ENCODE measurements at regions not wholly inside any gene's neighbourhood (a gene's known extent, or its start where the extent isn't known, plus 50 kb on each side); places are given as distances from the start of the nearest gene placed in this dataset.
"Not testable (repeated sequence)": the region's sequence is repeated elsewhere in the genome, so short reads cannot be mapped to it uniquely, and the experiment has no call there.

DNA sequence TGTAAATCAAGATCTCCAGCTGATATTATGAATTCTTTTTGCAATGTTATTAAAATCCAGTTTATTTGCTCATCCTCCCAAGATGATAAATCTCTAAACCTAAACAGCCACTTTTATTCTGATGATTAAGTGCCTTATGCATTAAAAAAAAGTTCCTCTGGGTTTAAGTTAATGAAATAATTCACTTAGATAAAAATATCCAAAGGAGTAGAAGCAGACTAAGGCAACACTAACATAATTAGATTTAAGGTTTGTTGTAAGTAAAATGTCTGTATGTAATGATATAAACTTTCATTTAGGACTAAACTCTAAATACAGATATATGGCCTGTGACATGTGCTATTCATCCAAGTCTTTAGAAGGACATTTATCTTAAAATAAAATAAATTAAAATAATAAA lies 457.2 kb downstream of the TENT5A start:
- TF ChIP-seq, protein P1, sequence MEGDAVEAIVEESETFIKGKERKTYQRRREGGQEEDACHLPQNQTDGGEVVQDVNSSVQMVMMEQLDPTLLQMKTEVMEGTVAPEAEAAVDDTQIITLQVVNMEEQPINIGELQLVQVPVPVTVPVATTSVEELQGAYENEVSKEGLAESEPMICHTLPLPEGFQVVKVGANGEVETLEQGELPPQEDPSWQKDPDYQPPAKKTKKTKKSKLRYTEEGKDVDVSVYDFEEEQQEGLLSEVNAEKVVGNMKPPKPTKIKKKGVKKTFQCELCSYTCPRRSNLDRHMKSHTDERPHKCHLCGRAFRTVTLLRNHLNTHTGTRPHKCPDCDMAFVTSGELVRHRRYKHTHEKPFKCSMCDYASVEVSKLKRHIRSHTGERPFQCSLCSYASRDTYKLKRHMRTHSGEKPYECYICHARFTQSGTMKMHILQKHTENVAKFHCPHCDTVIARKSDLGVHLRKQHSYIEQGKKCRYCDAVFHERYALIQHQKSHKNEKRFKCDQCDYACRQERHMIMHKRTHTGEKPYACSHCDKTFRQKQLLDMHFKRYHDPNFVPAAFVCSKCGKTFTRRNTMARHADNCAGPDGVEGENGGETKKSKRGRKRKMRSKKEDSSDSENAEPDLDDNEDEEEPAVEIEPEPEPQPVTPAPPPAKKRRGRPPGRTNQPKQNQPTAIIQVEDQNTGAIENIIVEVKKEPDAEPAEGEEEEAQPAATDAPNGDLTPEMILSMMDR (IDR thresholded peaks at IDR 0.05; ENCODE audit: insufficient read depth, low read length, poor library complexity, severe bottlenecking), result no peak
- H3K36me3 ChIP-seq (ENCODE audit: control insufficient read depth, insufficient read depth, low read length), result no peaks in the 10 kb centered on the region
- H3K4me3 ChIP-seq (replicated peaks; ENCODE audit: low read depth, low read length), result no peak overlapping the region
- H3K27me3 ChIP-seq (replicated peaks; ENCODE audit: control insufficient read depth, insufficient read depth, low read length), result no peaks in the 10 kb centered on the region
- no peak for DNase-seq (ENCODE audit: extremely low read depth, insufficient read length)

DNA sequence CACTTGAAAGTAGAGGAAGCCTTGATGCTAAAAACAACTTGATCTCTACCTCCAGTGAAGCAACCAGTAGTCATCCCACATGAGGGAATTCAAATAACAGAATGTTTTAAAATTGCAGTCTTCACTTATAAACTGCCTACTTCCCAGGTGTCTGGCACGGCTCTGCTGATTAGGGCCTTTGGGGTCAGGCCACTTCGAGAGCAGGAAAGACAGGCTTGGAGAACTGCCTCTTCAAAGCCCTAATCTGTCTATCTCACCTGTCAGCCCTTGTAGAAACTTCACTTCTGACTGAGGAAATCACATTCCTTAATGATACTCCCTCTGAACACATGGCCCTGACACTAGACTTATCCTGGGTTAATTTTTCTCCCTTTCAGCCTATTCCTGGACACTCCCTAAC lies 458.6 kb downstream of the TENT5A start:
- TF ChIP-seq, protein P1 (IDR thresholded peaks at IDR 0.05; ENCODE audit: insufficient read depth, low read length, poor library complexity, severe bottlenecking), result no peak

DNA sequence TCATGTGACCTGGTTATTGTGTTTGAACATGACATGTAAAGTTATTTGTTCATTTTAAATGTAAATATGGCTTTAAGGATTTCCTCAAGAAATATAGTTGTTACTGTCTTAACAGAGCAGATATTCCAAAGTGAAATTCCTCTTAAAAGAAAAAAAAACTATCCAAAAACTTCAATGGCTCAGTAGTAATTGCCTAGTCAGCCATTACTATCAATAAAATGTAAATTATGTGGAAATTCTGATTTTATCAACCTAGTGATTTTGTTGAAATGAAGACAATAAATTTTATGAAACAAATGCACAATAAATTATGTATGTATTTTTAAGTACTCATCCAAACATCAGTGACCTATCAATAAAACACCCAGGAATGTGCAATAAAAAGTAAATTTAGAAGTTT lies 463.3 kb downstream of the TENT5A start:
- DNase-seq (ENCODE audit: extremely low read depth, insufficient read length), result no peak
- TF ChIP-seq, protein P1 (IDR thresholded peaks at IDR 0.05; ENCODE audit: insufficient read depth, low read length, poor library complexity, severe bottlenecking), result no peak
- H3K36me3 ChIP-seq (ENCODE audit: control insufficient read depth, insufficient read depth, low read length), result no peaks in the 10 kb centered on the region
- H3K27me3 ChIP-seq (replicated peaks; ENCODE audit: control insufficient read depth, insufficient read depth, low read length), result no peaks in the 10 kb centered on the region
- no peak overlapping the region for H3K4me3 ChIP-seq (replicated peaks; ENCODE audit: low read depth, low read length)

More for the DNA sequence above, 458.6 kb downstream of the TENT5A start:
- H3K36me3 ChIP-seq (ENCODE audit: control insufficient read depth, insufficient read depth, low read length), result no peaks in the 10 kb centered on the region
- no peak for DNase-seq (ENCODE audit: extremely low read depth, insufficient read length)
- no peaks in the 10 kb centered on the region for H3K27me3 ChIP-seq (replicated peaks; ENCODE audit: control insufficient read depth, insufficient read depth, low read length)
- H3K4me3 ChIP-seq (replicated peaks; ENCODE audit: low read depth, low read length), result no peak overlapping the region

DNA sequence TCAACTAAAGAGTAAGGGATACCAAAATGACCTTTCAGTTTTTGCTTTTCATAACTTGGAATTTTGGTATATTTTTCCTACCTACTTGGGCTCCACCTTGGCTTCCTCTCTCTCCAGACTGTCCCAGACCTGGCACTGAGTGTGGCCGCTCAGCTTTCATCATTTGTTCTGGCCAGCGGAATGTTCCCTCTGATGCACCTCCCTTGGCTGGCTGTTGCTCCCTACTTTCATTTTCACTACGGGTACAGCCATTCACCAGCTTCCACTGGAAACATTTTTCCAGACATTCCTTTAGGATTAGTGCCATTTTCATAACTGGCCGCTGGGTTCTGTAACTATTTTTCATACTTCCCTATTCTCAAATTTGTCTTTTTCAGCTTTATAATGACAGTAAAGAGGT lies 487.4 kb downstream of the TENT5A start:
- Histone ChIP-seq H3K4me3 (replicated peaks; ENCODE audit: low read depth, low read length) (no peak overlapping the region), H3K36me3 (ENCODE audit: control insufficient read depth, insufficient read depth, low read length) (no peaks in the 10 kb centered on the region), H3K27me3 (replicated peaks; ENCODE audit: control insufficient read depth, insufficient read depth, low read length) (no peaks in the 10 kb centered on the region)
- DNase-seq (ENCODE audit: extremely low read depth, insufficient read length), result no peak
- TF ChIP-seq, protein P1 (IDR thresholded peaks at IDR 0.05; ENCODE audit: insufficient read depth, low read length, poor library complexity, severe bottlenecking), result no peak

DNA sequence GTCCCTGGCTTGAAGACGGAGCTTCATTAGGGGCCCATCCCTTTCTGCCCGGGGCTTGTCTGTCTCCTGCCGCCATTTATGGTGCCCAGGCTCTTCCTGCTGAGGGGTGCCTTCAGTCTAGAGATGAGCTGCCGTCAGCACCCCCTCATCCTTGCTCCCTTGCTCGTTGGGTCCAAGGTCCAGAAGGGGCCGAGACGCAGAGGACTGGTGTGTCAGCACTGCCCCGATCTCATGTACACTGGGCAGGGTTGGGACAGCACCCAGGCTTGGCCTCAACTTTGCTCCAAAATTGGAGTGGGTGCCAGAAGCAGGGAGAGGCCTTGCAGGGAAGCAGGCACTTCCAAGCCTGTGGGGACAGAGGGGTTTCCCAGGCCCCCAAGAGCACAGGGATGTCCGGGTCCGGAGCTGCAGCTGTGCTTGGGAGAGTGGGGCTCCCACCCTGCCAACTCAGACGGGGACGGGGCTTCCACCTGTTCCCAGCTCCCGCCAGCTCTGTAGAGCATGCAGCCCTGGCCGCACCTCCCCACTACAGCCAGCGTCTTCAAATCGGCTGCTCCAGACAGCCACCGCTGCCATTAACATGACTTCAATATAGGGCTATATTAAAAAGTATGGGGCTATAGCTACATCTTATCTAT lies 488.8 kb downstream of the TENT5A start:
- no peaks in the 10 kb centered on the region for H3K27me3 ChIP-seq (replicated peaks; ENCODE audit: control insufficient read depth, insufficient read depth, low read length)
- H3K4me3 ChIP-seq (replicated peaks; ENCODE audit: low read depth, low read length), result no peak overlapping the region
- no peaks in the 10 kb centered on the region for H3K36me3 ChIP-seq (ENCODE audit: control insufficient read depth, insufficient read depth, low read length)
- TF ChIP-seq, protein P1 (IDR thresholded peaks at IDR 0.05; ENCODE audit: insufficient read depth, low read length, poor library complexity, severe bottlenecking), result no peak
- DNase-seq (ENCODE audit: extremely low read depth, insufficient read length), result no peak

DNA sequence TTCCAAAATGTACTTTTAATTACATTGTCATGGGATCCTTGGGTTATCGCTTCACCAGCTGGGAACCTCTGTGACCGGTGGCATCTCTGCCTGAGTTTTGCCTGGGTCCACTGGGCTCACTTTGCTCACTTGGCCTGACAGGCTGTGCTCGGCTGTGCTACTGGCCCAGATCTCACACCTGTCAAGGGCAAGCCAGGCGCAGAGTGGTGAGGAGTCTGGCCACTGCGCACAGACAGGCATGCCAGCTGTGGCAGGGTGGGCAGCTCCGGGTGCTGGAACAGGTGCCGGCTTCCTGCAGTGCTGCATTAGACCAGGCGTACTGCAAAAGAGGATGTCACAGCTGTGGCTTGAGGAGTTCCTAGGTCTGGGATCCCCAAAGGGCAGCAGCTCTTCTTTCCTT lies 489.8 kb downstream of the TENT5A start:
- DNase-seq (ENCODE audit: extremely low read depth, insufficient read length), result no peak
- TF ChIP-seq, protein P1 (IDR thresholded peaks at IDR 0.05; ENCODE audit: insufficient read depth, low read length, poor library complexity, severe bottlenecking), result no peak
- H3K4me3 ChIP-seq (replicated peaks; ENCODE audit: low read depth, low read length), result no peak overlapping the region
- no peaks in the 10 kb centered on the region for H3K27me3 ChIP-seq (replicated peaks; ENCODE audit: control insufficient read depth, insufficient read depth, low read length)
- no peaks in the 10 kb centered on the region for H3K36me3 ChIP-seq (ENCODE audit: control insufficient read depth, insufficient read depth, low read length)

DNA sequence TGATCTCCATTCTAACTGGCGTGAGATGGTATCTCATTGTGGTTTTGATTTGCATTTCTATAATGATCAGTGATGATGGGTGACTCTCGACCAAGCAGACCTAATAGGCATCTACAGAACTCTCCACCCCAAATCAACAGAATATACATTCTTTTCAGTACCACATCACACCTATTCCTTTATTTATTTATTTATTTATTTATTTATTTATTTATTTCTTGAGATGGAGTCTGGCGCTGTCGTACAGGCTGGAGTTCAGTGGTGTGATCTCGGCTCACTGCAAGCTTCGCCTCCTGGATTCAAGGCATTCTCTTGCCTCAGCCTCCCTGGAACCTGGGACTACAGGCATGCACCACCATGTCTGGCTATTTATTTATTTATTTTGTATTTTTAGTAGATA lies 496.3 kb downstream of the TENT5A start:
- not testable (repeated sequence) for H3K27me3 ChIP-seq (replicated peaks; ENCODE audit: control insufficient read depth, insufficient read depth, low read length); DNase-seq (ENCODE audit: extremely low read depth, insufficient read length)

More for the DNA sequence above, 496.3 kb downstream of the TENT5A start:
- H3K36me3 ChIP-seq (ENCODE audit: control insufficient read depth, insufficient read depth, low read length); H3K4me3 ChIP-seq (replicated peaks; ENCODE audit: low read depth, low read length): not testable (repeated sequence)
